Transverse colon (tissue), 4 donors: ENCODE measurements at regions not wholly inside any gene's neighbourhood (a gene's known extent, or its start where the extent isn't known, plus 50 kb on each side); places are given as distances from the start of the nearest gene placed in this dataset.

Experiments
- DNase-seq: peaks from one replicate; pipeline ENCODE4 v3.0.0-alpha.2; 2019
- H3K27ac ChIP-seq, 4 donors: fragments of 200-600 bp; sonication (generic); 2 replicates each; pipeline ENCODE4 v1.5.1; 2016 to 2018; ENCODE audit warnings: inconsistent platforms in 4 of 4
- H3K27me3 ChIP-seq: fragments of 200-600 bp; sonication (generic); 2 replicates; pipeline ENCODE4 v1.5.1; 2017; ENCODE audit warnings: inconsistent platforms
- H3K36me3 ChIP-seq, 4 donors: fragments of 200-600 bp; sonication (generic); 2 replicates each; pipeline ENCODE4 v1.5.1; 2017 to 2019; ENCODE audit warnings: inconsistent platforms in 4 of 4
- H3K4me1 ChIP-seq, 4 donors: fragments of 200-600 bp; sonication (generic); 2 replicates each; pipeline ENCODE4 v1.5.1; 2017 to 2020; ENCODE audit warnings: inconsistent platforms in 4 of 4
- H3K4me3 ChIP-seq, 4 donors: fragments of 200-600 bp; sonication (generic); 1 replicate in 1 of 4; 2 replicates in 3 of 4; pipeline versions ENCODE4 v1.5.1 to v1.6.1; 2017 to 2019; ENCODE audit warnings: inconsistent platforms in 4 of 4
- H3K9me3 ChIP-seq, 2 donors: fragments of 200-600 bp; sonication (generic); 2 replicates each; pipeline ENCODE4 v1.5.1; 2017 to 2019; ENCODE audit warnings: inconsistent platforms in 2 of 2
- EP300 ChIP-seq: sonication (generic); formaldehyde crosslinking; IDR thresholded peaks from one replicate; pipeline ENCODE4 v1.6.1; 2017; ENCODE audit warnings: antibody characterized with exemption, low read depth
- POLR2A ChIP-seq: fragments of 450-650 bp; IDR thresholded peaks from one replicate; pipeline ENCODE4 v1.6.1; 2016; ENCODE audit warnings: antibody characterized with exemption, mild to moderate bottlenecking, moderate library complexity
- POLR2AphosphoS5 ChIP-seq, 3 donors: sonication (generic); formaldehyde crosslinking; IDR thresholded peaks; one replicate each; pipeline ENCODE4 v1.6.1; 2016; ENCODE audit warnings: antibody characterized with exemption in 3 of 3
- WGBS, 2 donors: methylation state at CpG; one replicate each; pipeline ENCODE4 v1.1.5; 2018; ENCODE audit warnings: low coverage in 1 of 2; 5-methylcytosine and 5-hydroxymethylcytosine counted together
- in situ Hi-C, 4 donors: fragments of 200-750 bp; cut with MboI; loops; one replicate each; pipeline versions ENCODE4 v1.15.0 to v1.15.1; 2017; ENCODE audit warnings: low sequenced_read_pairs in 3 of 4, low pct_ligation_motif_present in 1 of 4, low pct_unique_long_range_greater_than_20kb in 1 of 4
- intact Hi-C: fragments of 100-400 bp; cut with DNase I; formaldehyde crosslinking; loops from one replicate; pipeline ENCODE4 v1.15.1; 2023; ENCODE audit warnings: low total_unique reads
- TF ChIP-seq, protein P1 (sequence below), 5 experiments: fragments of 200-600 bp in 3 of 5; fragments of 450-650 bp in 2 of 5; sonication (generic) in 3 of 5; IDR thresholded peaks; 1 replicate in 2 of 5; 2 replicates in 3 of 5; pipeline ENCODE4 v1.5.1; 2016 to 2017; ENCODE audit warnings: antibody characterized with exemption in 5 of 5, inconsistent platforms in 3 of 5, mild to moderate bottlenecking in 2 of 5, moderate library complexity in 1 of 5

DNA sequence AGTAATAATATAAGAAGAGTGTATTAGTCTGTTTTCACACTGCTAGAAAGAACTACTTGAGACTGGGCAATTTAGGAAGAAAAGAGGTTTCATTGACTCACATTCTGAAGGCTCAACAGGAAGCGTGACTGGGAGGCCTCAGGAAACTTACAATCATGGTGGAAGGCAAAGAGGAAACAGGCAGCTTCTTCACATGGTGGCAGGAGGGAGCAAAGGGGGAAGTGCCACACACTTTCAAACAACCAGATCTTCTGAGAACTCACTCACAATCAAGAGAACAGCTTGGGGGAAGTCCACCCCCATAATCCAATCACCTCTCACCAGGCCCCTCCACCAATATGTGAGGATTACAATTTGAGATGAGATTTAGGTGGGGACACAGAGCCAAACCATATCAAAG, 212.5 kb upstream of the HDAC9 start:
- 0% methylated on average over 1 of the region's 1 CpG for WGBS, 2 donors
- DNase-seq, result no peak
- Histone ChIP-seq H3K4me1 (no peaks in the 10 kb centered on the region), H3K9me3 (no peaks in the 10 kb centered on the region), H3K36me3 (no peaks in the 10 kb centered on the region), H3K27me3 (no peaks in the 10 kb centered on the region), H3K4me3 (no peak overlapping the region), H3K27ac (no peak overlapping the region)
- TF ChIP-seq POLR2A, result no peak
- TF ChIP-seq, protein P1, sequence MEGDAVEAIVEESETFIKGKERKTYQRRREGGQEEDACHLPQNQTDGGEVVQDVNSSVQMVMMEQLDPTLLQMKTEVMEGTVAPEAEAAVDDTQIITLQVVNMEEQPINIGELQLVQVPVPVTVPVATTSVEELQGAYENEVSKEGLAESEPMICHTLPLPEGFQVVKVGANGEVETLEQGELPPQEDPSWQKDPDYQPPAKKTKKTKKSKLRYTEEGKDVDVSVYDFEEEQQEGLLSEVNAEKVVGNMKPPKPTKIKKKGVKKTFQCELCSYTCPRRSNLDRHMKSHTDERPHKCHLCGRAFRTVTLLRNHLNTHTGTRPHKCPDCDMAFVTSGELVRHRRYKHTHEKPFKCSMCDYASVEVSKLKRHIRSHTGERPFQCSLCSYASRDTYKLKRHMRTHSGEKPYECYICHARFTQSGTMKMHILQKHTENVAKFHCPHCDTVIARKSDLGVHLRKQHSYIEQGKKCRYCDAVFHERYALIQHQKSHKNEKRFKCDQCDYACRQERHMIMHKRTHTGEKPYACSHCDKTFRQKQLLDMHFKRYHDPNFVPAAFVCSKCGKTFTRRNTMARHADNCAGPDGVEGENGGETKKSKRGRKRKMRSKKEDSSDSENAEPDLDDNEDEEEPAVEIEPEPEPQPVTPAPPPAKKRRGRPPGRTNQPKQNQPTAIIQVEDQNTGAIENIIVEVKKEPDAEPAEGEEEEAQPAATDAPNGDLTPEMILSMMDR (IDR thresholded peaks at IDR 0.05), result no peak
- TF ChIP-seq EP300, result no peak
- TF ChIP-seq POLR2AphosphoS5 (IDR thresholded peaks at IDR 0.05), result no peak
- intact Hi-C loops, result no loop called here
- in situ Hi-C loops, result no loop called here

DNA sequence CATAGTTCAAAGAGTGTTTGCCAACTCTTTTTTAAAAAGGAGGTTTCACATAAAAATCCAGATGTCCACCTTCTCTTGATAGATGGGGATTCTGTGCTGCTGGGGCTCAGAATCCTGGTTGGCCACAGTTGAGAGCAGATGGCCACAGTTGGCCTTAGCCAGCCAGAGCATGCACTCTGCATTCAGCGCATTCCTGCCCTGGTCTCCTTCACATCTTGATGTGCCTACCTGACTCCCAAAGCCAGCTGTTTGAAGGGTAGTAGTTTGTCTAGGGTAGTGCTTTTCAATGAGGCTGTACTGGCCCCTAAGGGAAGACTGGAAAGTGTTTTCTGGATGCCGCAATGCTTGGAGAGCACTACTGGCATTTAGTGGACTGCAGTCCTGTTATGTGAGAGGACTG, 208.1 kb upstream of the HDAC9 start:
- no peak for DNase-seq
- intact Hi-C loops (no loop called here), in situ Hi-C loops (no loop called here)
- no peak overlapping the region for H3K4me3 ChIP-seq
- H3K9me3 ChIP-seq, result no peaks in the 10 kb centered on the region
- no peak for TF ChIP-seq POLR2A
- TF ChIP-seq, protein P1 (IDR thresholded peaks at IDR 0.05), result no peak
- no peak for TF ChIP-seq EP300
- no peak for TF ChIP-seq POLR2AphosphoS5 (IDR thresholded peaks at IDR 0.05)
- no peaks in the 10 kb centered on the region for H3K27me3 ChIP-seq
- H3K36me3 ChIP-seq, result no peaks in the 10 kb centered on the region
- no peak overlapping the region for H3K27ac ChIP-seq
- WGBS, 2 donors, result 95% methylated on average over 2 of the region's 2 CpGs; no CpG with 5 or more reads in 1 of the 2 donors
- peaks cover 0 to 1% (median 0%) of the 10 kb centered on the region in 4 donors for H3K4me1 ChIP-seq

DNA sequence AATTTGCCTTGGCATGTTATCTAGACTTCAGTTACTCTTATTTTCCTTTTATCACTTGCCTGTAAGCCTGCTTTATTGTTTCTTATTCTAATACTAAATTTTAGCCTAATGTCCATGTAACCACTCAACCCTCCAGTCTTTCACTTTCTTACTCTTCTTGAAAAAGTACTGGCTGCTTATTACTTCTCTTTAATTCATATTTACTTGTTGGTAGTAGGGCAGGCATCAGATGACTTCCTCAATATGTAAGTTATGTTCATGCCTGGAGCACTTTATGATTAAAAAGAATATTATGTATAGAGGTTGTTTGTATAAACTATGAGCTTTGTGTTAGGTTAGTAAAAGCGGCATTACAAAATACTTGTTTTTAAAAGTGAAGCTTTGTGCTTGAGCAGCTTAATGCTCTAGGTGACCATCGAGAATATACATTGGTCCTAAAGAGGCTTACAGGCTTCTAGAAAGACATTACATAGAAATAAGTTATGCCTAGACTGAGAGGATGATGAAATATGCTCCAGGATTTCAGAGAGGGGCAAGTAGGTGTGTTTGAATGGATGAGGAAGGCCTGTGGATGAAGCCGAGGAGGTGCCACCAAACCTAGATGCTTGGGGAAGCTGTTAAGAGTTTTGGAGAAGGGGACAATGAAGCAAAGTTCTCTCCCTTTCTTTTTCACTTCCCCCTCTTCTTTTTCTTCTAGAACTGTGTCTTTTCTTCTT, 207.1 kb upstream of the HDAC9 start:
- in situ Hi-C loops, result no loop called here
- Histone ChIP-seq H3K36me3 (no peaks in the 10 kb centered on the region), H3K9me3 (no peaks in the 10 kb centered on the region), H3K4me1 (peaks cover 0 to 7% (median 0%) of the 10 kb centered on the region in 4 donors), H3K27ac (no peak overlapping the region), H3K4me3 (no peak overlapping the region), H3K27me3 (no peaks in the 10 kb centered on the region)
- DNase-seq, result no peak
- no peak for TF ChIP-seq POLR2A
- TF ChIP-seq, protein P1 (IDR thresholded peaks at IDR 0.05), result no peak
- no peak for TF ChIP-seq EP300
- TF ChIP-seq POLR2AphosphoS5 (IDR thresholded peaks at IDR 0.05), result no peak
- WGBS, 2 donors, result 85 to 92% methylated on average over 3 of the region's 3 CpGs
- intact Hi-C loops, result no loop called here

DNA sequence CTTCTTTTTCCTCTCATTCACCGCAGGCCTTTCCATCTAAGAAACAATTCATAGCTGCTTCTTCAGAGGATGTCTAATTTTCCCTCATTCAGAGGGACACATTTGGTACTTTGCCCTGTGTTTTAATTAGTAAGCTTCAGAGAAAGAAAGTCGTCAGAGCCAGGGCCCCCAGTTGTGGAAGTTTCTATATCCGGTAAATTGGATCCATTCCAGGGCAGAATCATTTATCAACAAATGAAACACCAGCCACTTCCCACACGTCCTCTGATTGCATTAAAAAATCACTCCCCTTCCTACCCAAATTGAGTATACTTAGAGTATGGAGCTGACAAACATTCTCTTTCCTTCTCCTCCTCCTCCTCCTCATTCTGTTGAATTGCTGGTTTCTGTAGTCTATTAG, 205.8 kb upstream of the HDAC9 start:
- Histone ChIP-seq H3K4me1 (peaks cover 0 to 7% (median 0%) of the 10 kb centered on the region in 4 donors), H3K36me3 (no peaks in the 10 kb centered on the region), H3K4me3 (no peak overlapping the region), H3K27me3 (no peaks in the 10 kb centered on the region), H3K27ac (no peak overlapping the region), H3K9me3 (no peaks in the 10 kb centered on the region)
- in situ Hi-C loops (no loop called here), intact Hi-C loops (no loop called here)
- TF ChIP-seq, protein P1 (IDR thresholded peaks at IDR 0.05), result no peak
- TF ChIP-seq EP300, result no peak
- no peak for TF ChIP-seq POLR2AphosphoS5 (IDR thresholded peaks at IDR 0.05)
- no peak for TF ChIP-seq POLR2A
- WGBS, 2 donors, result 34 to 38% methylated on average over 4 of the region's 4 CpGs
- no peak for DNase-seq
